ENCODE measurements at regions not wholly inside any gene's neighbourhood (a gene's known extent, or its start where the extent isn't known, plus 50 kb on each side); places are given as distances from the start of the nearest gene placed in this dataset.

- intact Hi-C loops (cut with micrococcal nuclease) = no loop called here
Measured at GRCh38 chr13:44019651-44020050, 139.9 kb downstream of the LACC1 start.

- intact Hi-C loops (cut with micrococcal nuclease) = no loop called here
Measured at GRCh38 chr13:44021422-44021821, 141.7 kb downstream of the LACC1 start.

- intact Hi-C loops (cut with micrococcal nuclease) = no loop called here
Measured at GRCh38 chr13:44022196-44022595, 142.5 kb downstream of the LACC1 start.

- intact Hi-C loops (cut with micrococcal nuclease) = no loop called here
Measured at GRCh38 chr13:44024167-44024845, 144.6 kb downstream of the LACC1 start.

- intact Hi-C loops (cut with micrococcal nuclease) = no loop called here
Measured at GRCh38 chr13:44024846-44025195, 145.1 kb downstream of the LACC1 start.

GRCh38 chr13:44026194-44026593 lies 146.5 kb downstream of the LACC1 start:
- intact Hi-C loops (cut with micrococcal nuclease) = no loop called here

GRCh38 chr13:44028734-44029133 lies 149.0 kb downstream of the LACC1 start:
- intact Hi-C loops (cut with micrococcal nuclease) = no loop called here

GRCh38 chr13:44030615-44031014 lies 150.9 kb downstream of the LACC1 start:
- intact Hi-C loops (cut with micrococcal nuclease) = no loop called here

- intact Hi-C loops (cut with micrococcal nuclease) = no loop called here
Measured at GRCh38 chr13:44031555-44031954, 151.9 kb downstream of the LACC1 start.

- intact Hi-C loops (cut with micrococcal nuclease) = no loop called here
Measured at GRCh38 chr13:44032802-44033201, 153.1 kb downstream of the LACC1 start.

- intact Hi-C loops (cut with micrococcal nuclease) = no loop called here
Measured at GRCh38 chr13:44035400-44035799, 155.7 kb downstream of the LACC1 start.

- intact Hi-C loops (cut with micrococcal nuclease) = no loop called here
Measured at GRCh38 chr13:44040070-44040817, 160.5 kb downstream of the LACC1 start.

- intact Hi-C loops (cut with micrococcal nuclease) = no loop called here
Measured at GRCh38 chr13:44040818-44041100, 161.1 kb downstream of the LACC1 start.

- intact Hi-C loops (cut with micrococcal nuclease) = no loop called here
Measured at GRCh38 chr13:44044547-44045179, 165.0 kb downstream of the LACC1 start.

- intact Hi-C loops (cut with micrococcal nuclease) = no loop called here
Measured at GRCh38 chr13:44045180-44045562, 165.5 kb downstream of the LACC1 start.

GRCh38 chr13:44046428-44046827 lies 166.7 kb downstream of the LACC1 start:
- intact Hi-C loops (cut with micrococcal nuclease) = no loop called here

- intact Hi-C loops (cut with micrococcal nuclease) = no loop called here
Measured at GRCh38 chr13:44048326-44048725, 168.6 kb downstream of the LACC1 start.

GRCh38 chr13:44049081-44049945 lies 169.6 kb downstream of the LACC1 start:
- intact Hi-C loops (cut with micrococcal nuclease) = no loop called here

GRCh38 chr13:44050450-44051063 lies 170.9 kb downstream of the LACC1 start:
- intact Hi-C loops (cut with micrococcal nuclease) = loop anchor here (1.0 to 10.0 kb wide), 2 partner anchors 387 to 424 kb away; no protein-coding TSS in a partner anchor

GRCh38 chr13:44051405-44051804 lies 171.7 kb downstream of the LACC1 start:
- intact Hi-C loops (cut with micrococcal nuclease) = loop anchor here (10.0 kb wide), 1 partner anchor 423 kb away; no protein-coding TSS in a partner anchor

Data from T-helper 2 cell treated with Interferon-gamma antibody and Interleukin-4, amounts not matched to agents 100 ng/mL and 5 ng/mL, for 36 hours (primary cell).